GF-D8 (cell line): ENCODE measurements at regions not wholly inside any gene's neighbourhood (a gene's known extent, or its start where the extent isn't known, plus 50 kb on each side); places are given as distances from the start of the nearest gene placed in this dataset.

Experiments
- DNase-seq: peaks from one replicate; lab custom pipeline; 2025; lab: John Stamatoyannopoulos, UW

GRCh38 chr2:167504695-167505094 is 616.4 kb downstream of the XIRP2 start:
- DNase-seq = no peak

- no peak for DNase-seq
Measured at GRCh38 chr2:167504061-167504460, 615.8 kb downstream of the XIRP2 start.

GRCh38 chr2:167501618-167502017 is 613.3 kb downstream of the XIRP2 start:
- DNase-seq = no peak

- no peak for DNase-seq
Measured at GRCh38 chr2:167493862-167494261, 605.6 kb downstream of the XIRP2 start.

GRCh38 chr2:167492486-167492885 is 604.2 kb downstream of the XIRP2 start:
- DNase-seq = no peak

GRCh38 chr2:167491788-167492187 is 603.5 kb downstream of the XIRP2 start:
- no peak for DNase-seq

- no peak for DNase-seq
Measured at GRCh38 chr2:167490455-167490854, 602.2 kb downstream of the XIRP2 start.

GRCh38 chr2:167489325-167489724 is 601.0 kb downstream of the XIRP2 start:
- DNase-seq = no peak

- no peak for DNase-seq
Measured at GRCh38 chr2:167487728-167488127, 599.4 kb downstream of the XIRP2 start.

GRCh38 chr2:167484875-167485274 is 596.6 kb downstream of the XIRP2 start:
- DNase-seq = no peak

GRCh38 chr2:167480986-167481309 is 592.7 kb downstream of the XIRP2 start:
- no peak for DNase-seq

- DNase-seq = no peak
Measured at GRCh38 chr2:167480232-167480985, 592.1 kb downstream of the XIRP2 start.

- no peak for DNase-seq
Measured at GRCh38 chr2:167478196-167478595, 589.9 kb downstream of the XIRP2 start.

GRCh38 chr2:167475791-167476190 is 587.5 kb downstream of the XIRP2 start:
- DNase-seq = no peak

GRCh38 chr2:167471734-167472133 is 583.5 kb downstream of the XIRP2 start:
- no peak for DNase-seq

GRCh38 chr2:167471332-167471731 is 583.1 kb downstream of the XIRP2 start:
- DNase-seq = no peak

GRCh38 chr2:167462379-167462778 is 574.1 kb downstream of the XIRP2 start:
- DNase-seq = no peak

GRCh38 chr2:167454036-167454435 is 565.8 kb downstream of the XIRP2 start:
- DNase-seq = no peak

GRCh38 chr2:167451496-167452289 is 563.4 kb downstream of the XIRP2 start:
- no peak for DNase-seq

- DNase-seq = no peak
Measured at GRCh38 chr2:167450364-167450763, 562.1 kb downstream of the XIRP2 start.

GRCh38 chr2:167440382-167440781 is 552.1 kb downstream of the XIRP2 start:
- no peak for DNase-seq

GRCh38 chr2:167438206-167438605 is 549.9 kb downstream of the XIRP2 start:
- no peak for DNase-seq

- DNase-seq = no peak
Measured at GRCh38 chr2:167431949-167432348, 543.7 kb downstream of the XIRP2 start.

- no peak for DNase-seq
Measured at GRCh38 chr2:167430447-167430846, 542.2 kb downstream of the XIRP2 start.
